GM12873 (cell line): ENCODE measurements at regions not wholly inside any gene's neighbourhood (a gene's known extent, or its start where the extent isn't known, plus 50 kb on each side); places are given as distances from the start of the nearest gene placed in this dataset.

Experiments
- CTCF ChIP-seq: IDR thresholded peaks from 2 replicates; pipeline ENCODE4 v1.5.1; 2012; ENCODE audit warnings: low read depth, mild to moderate bottlenecking, moderate library complexity, low read length, control low read depth; ENCODE audit not compliant: insufficient read depth; ENCODE audit errors: missing control alignments

DNA sequence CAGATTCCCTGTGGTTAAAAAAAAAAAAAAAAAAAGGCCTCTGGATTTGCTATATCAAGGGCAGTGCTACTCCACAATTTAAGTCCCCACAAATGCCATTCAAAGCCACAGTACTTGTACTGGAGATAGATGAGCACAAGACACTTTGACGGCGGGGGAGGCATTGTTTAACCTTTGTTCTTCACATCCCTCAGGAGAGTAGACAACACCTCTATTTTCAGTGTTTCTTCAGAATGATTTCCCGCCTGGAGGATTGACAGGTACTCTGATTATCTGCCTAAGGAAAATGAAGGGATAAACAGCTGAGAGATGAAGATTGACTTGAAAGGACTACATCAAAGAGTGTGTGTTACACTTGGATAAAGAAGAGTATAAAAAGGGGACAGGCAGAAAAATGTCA lies 58.7 kb downstream of the OTOL1 start:
- no peak for TF ChIP-seq CTCF

GRCh38 chr3:161556533-161556932 lies 59.9 kb downstream of the OTOL1 start:
- TF ChIP-seq CTCF: no peak

DNA sequence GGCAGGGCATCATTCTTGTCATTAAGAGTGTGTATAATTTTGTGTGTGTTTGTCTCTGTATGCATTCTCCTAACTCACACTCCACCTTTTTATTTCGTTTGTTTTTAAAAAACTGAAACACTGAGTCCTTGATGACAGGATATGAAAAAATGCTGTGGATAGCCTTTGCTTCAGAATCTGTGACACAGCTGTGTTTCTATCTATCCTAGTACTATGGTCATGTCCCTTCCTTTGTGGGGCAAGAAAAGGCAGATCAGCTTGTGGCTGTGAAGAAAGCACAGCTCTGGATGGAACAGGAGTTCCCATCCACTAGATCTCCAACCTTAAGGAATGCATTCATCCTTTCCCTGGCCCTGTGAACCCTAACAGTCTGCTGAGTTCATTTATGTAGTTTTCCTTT lies 60.3 kb downstream of the OTOL1 start:
- no peak for TF ChIP-seq CTCF

DNA sequence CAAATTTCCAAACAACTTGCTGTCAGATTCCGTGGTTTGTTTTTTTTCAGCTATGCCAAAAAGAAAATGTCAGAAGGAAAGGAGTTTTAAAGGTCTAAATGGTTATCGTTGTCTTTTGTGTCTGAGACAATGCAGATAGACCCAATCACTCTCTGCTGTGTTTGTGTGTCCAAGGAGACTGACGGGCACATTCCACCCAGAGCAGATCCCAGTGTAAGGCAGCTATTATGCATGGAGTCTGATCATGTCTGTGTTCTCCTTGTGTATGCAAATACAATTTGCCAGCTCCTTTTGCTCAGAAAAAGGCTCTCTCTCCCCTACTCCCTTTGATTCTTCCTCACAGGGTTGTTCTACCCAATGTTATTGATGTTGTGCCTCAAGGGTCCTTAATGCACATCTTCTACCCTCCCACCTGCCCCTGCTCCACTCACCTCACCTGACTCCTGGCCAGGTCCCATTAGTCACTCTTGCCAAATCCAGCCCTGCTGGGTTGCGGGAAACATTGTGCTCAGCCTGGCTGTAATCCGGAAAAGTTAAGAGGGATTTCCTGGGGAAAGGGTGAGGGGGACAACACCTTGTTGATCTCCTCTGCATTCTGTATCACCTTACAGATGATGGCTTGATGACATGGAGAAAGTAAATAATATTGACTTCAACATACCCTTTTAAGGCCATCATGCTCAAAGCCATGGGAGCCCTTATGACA lies 61.0 kb downstream of the OTOL1 start:
- TF ChIP-seq CTCF: no peak

DNA sequence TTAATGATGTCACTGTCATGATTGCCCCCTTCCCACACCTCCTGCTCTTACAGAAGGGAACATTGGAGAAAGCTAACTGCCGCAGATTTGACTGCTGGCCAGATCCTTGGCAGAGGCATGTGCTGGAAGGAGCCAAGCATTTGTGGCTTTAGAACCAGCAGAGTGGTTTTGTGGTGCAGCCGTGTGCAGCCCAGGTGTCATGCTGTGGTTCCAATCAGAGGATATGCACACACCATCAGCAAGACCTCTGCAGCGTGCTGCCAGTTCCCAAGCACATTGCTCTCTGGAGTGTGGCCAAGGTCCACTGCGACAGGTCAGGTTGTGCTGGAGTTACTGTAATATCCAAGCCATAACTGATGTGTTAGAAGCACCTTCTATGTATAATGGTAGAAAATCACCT lies 61.6 kb downstream of the OTOL1 start:
- TF ChIP-seq CTCF: no peak

- peak; percentile 80 for TF ChIP-seq CTCF
Observed at GRCh38 chr3:161559177-161559998, 62.8 kb downstream of the OTOL1 start.

GRCh38 chr3:161560008-161560637 lies 63.5 kb downstream of the OTOL1 start:
- peak; percentile 55 for TF ChIP-seq CTCF
